Esophagus mucosa (tissue), 1 donor: ENCODE measurements at regions not wholly inside any gene's neighbourhood (a gene's known extent, or its start where the extent isn't known, plus 50 kb on each side); places are given as distances from the start of the nearest gene placed in this dataset.

Experiments
- ATAC-seq: fragments of 200-7000 bp; cut with Tn5 transposase; one replicate; pipeline ENCODE4 v1.9.1; 2020
- donor health status: DM: yes; HTN: yes; CAD: no.

GRCh38 chr5:82387001-82387818 lies 109.1 kb upstream of the RPS23 start:
- no peak for ATAC-seq

GRCh38 chr5:82386576-82386975 lies 108.4 kb upstream of the RPS23 start:
- no peak for ATAC-seq

DNA sequence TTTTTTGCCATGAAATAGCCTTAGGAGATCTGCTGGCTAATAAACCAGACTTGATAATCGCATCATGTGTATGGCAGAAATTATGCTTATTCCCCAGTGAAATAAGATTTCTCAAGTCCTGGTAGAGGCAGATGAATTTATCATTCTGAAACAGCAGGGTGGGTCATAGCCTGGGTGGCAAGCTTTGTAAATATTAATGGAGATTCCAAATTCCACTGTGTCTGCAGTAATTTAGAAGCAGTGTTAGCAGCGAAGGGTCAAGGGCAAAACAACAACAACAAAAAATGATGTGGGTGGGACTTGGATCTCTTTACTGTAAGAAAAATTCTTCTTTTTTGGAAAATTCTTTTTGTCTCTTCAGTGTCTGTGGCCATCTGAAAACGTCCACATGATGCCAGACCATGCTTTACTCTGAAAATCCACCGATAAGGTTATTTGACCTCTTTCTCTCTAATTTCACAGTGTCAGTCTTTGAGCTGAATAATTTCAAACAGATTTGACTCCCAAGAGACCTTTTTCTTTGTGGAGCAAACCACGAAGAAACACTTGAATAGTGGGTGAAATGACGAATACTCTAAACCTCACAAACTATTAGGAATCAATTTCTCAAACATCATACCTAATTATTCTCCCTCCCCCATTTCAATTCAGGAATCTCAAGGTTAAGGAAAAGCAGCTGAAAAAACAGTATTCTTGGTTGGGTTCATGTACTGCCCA lies 106.0 kb upstream of the RPS23 start:
- no peak for ATAC-seq

GRCh38 chr5:82381591-82381990 lies 103.4 kb upstream of the RPS23 start:
- no peak for ATAC-seq

GRCh38 chr5:82376307-82376706 lies 98.2 kb upstream of the RPS23 start:
- ATAC-seq: no peak

DNA sequence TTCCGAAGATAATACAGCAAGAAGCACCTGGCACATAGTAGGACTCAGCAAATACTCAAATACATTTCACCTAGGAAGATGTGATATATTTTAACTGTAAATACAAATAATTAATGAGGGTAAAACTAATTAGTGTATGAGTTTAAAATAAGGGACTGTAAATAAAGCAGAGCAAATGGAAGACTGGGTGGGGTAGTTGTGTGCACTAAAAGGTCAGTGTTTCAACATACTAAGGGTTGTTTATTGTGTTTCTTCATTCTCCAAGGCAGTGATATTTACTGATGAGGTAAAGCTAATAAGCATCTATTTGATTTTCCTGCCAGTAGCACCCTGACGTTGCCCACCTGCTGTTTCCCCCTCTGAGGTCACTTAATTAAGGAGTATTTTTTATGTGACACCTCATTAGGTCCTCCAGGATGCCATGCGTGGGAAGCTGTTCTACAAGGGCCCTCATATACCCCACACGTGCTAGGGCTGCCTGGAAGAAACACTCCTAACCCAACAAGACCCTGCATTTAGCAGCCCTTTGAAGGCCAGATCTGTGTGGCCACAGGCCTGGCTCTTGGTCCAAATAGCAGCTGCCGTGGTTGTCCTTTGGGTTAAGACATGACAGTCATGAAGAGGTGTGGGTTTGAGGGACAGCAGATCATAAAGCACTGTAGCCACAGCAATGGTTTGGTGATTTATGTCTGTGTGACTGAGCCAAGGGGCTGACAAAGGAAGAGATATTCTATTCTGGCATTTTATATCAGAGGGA lies 97.5 kb upstream of the RPS23 start:
- no peak for ATAC-seq

DNA sequence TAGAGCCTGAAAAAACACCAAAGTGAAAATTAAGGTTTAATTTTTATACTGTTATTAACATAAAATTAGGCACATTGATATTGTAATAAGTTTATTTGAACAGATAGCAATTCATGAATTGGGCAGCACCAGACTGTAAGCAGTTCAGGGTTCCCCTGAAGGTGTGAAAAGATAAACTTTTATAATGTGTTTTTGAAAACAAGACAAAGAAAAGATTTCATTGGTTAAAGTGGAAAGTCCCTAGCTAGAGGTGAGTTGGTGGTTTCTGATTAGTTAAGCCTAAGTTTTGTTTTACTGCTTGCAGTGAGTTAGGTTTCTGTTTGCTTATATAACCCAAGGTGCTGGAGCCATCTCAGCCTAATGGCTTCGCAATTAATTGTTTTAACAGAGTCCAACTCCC lies 96.5 kb upstream of the RPS23 start:
- ATAC-seq: no peak

- ATAC-seq: no peak
Observed at GRCh38 chr5:82367930-82368329, 89.8 kb upstream of the RPS23 start.

DNA sequence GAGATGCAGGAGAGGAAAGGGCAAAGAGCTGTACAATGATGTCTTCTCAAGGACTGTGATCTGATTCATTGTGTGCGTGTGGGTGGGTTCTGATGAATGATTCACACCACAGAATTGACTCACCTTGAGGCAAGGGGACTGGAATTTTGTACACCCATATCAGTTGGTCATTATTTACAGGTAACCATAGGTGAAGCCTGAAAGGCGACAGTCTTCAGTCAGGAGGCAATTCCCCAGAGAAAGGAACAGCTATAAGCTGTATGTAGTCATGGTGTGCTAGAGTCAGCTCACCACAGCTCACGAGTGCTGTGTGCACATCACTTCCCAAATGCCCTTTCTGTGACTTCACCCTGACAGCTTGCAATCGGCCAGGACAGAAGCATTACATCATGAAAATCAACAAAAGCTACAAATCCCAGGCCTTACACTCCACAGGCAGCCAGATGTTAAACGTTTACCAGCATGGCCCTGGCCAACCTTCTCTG lies 87.6 kb upstream of the RPS23 start:
- peak; percentile 49 for ATAC-seq

- ATAC-seq: no peak
Observed at GRCh38 chr5:82365026-82365425, 86.9 kb upstream of the RPS23 start.

DNA sequence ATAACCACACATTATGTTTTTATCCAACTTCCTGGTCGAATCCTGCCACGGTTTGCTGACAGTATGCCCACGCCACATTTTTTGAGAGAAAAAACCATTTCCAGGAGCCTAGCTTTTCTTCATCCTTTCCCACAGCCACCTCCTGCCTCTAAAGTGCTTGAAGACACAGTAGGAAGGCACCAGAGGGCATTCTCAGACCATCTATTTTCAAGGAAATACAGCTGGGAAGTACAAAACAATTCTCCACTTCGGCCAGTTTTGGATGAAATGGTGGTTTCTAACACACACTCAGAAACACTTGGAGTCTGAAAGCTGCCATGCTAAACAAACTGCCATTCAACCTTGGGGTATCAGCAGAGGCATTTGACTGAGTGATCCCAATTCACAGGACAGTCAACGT lies 86.3 kb upstream of the RPS23 start:
- no peak for ATAC-seq

GRCh38 chr5:82363524-82363923 lies 85.4 kb upstream of the RPS23 start:
- ATAC-seq: no peak

DNA sequence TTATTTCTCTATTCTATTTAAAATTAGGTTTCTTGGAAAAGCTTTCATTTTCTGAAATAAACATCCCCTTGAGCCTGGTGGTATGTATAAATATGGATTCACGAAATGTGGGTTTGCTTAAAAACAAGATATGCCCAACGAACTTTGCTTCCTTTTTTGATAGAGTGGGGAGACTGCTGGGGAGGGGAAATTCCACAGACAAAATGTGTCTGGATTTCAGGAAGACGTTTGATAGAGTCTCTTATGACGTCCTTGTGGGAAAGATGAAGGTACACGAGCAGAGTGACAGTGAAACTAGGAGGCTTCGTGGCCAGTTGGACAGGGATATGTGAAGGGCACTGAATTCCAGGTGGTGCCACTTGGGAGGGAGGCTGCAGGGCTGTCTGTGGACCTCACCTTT lies 84.5 kb upstream of the RPS23 start:
- no peak for ATAC-seq

- ATAC-seq: no peak
Observed at GRCh38 chr5:82360022-82360421, 81.9 kb upstream of the RPS23 start.

GRCh38 chr5:82359272-82359671 lies 81.1 kb upstream of the RPS23 start:
- no peak for ATAC-seq

GRCh38 chr5:82358457-82358856 lies 80.3 kb upstream of the RPS23 start:
- no peak for ATAC-seq

DNA sequence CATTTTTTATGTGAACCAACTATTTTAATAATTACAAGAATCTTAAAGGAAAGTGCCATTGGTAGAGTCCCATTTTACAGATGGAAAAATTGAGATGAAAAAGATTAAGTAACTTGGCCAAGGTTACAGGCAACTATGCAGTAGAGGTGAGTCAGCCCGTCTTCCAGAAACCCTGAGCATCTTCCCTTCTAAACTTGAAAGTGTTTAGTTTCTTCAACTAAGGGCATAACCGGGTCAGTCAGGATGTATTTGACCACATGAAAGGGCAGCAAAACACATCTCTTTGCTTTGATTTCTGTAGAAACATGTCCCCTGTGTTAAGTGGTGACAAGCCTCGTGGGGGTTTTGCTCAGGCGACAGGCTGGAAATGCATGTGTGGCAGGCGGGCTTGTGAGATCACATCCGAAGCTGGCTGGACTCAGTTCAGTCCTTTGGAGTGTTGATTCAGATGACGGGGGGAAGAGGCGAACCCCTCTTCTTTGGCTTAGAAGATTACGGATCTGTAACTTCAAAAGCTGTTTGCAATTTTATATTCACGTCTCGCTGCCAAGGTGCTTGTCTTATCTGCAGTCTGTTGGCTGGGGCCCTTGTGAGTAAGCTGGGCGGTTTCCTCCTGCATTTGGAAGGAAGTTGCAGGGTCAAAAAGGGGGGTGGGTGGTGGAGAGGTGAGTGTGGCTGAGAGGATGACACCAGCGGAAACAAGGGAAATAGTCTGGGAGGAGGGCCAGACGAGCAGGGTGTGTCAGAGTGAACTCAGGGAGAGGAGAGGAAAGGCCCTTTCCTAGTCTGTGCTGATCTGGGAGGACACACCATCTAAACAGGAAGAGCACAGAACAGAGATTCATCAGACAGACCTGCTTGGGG lies 78.9 kb upstream of the RPS23 start:
- peak; percentile 95 for ATAC-seq

DNA sequence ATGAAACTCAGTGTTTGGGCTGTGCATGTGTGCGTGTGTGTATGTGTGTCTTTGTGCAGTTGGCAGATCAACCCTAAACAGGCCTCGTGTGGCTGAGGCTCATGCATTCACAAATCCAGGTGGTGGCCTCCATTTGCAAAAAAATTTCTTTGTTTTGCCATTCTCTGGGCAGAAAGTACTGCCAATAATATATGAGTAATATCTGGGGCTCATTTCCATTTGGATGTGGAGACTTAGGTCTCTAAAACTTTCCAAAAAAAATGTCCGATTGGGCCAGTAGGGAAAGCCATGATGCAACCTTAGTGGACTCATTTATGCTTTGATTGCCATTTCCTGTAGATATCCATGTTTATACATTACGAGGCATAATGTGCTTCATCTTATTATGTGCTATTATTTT lies 77.9 kb upstream of the RPS23 start:
- no peak for ATAC-seq

DNA sequence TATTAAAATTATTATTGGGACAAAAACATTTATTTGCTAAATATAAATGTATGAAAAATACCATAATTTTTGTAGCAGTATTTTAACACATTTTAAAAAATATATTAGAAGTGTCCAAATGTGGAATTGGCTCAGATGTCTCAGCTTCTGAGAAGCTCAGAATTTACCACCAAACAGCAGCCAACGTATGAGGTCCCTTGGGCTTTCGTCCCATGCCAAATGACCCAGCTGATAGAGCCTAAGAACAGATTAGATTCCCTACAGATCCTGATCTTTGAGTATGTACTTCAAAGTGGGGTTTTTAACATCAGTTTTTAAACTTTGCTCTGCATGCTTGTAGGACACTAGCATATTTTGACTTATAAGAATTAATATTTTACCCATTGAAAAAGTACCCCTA lies 77.3 kb upstream of the RPS23 start:
- ATAC-seq: no peak

DNA sequence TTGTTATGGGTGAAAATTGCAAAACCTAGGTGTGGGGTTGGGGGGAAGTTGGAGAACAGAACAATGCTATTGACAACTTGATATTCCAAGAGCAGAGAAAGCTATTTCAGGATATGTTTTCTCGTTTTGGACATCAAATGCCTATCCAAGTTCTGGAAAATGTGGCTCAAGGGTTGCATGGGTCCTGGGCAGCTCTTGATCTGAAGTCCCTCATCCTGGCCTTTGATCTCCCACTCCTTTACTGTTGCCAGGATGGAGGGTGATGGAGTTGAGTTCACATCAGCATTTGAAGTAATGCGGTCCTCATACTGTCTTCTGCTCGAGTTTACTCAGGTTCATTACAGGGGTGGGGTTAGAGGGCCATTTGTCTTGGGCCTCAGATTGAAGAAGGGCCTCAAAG lies 76.9 kb upstream of the RPS23 start:
- ATAC-seq: no peak

- no peak for ATAC-seq
Observed at GRCh38 chr5:82354543-82354942, 76.4 kb upstream of the RPS23 start.

GRCh38 chr5:82353522-82353921 lies 75.4 kb upstream of the RPS23 start:
- no peak for ATAC-seq
